ENCODE measurements at regions not wholly inside any gene's neighbourhood (a gene's known extent, or its start where the extent isn't known, plus 50 kb on each side); places are given as distances from the start of the nearest gene placed in this dataset.
A peak's percentile ranks its signal among the peaks of the same experiment; 100 is the strongest.

- no peak for TF ChIP-seq EZH2 (IDR thresholded peaks at IDR 0.05; ENCODE audit: low read length, missing control alignments)
- TF ChIP-seq CTCF (conservative IDR thresholded peaks at IDR 0.05 in 1 of 2, IDR thresholded peaks at IDR 0.05 in 1 of 2; ENCODE audit: low read depth in 1 of 2, low read length in 2 of 2) = no peak
- Histone ChIP-seq H3K27me3 (ENCODE audit: control insufficient read depth, insufficient read depth, low read length) (no peaks in the 10 kb centered on the region), H3K27ac (ENCODE audit: insufficient read depth, low read length) (no peak overlapping the region), H4K20me1 (ENCODE audit: control insufficient read depth, extremely low read depth, insufficient read depth, low read length) (no peaks in the 10 kb centered on the region), H3K9ac (ENCODE audit: insufficient read depth, low read length) (no peak overlapping the region), H3K4me3 (replicated peaks in 1 of 4; ENCODE audit: control extremely low read depth in 1 of 4, insufficient read depth in 1 of 4, low read depth in 3 of 4, low read length in 4 of 4) (no peak overlapping the region), H3K4me2 (ENCODE audit: extremely low read depth, insufficient read depth, low read length) (no peak overlapping the region), H2AFZ (ENCODE audit: low read length) (no peak overlapping the region), H3K4me1 (ENCODE audit: control insufficient read depth, extremely low read depth, insufficient read depth, low read length) (no peaks in the 10 kb centered on the region), H3K79me2 (ENCODE audit: control insufficient read depth, insufficient read depth, low read length) (no peaks in the 10 kb centered on the region), H3K36me3 (ENCODE audit: control insufficient read depth, insufficient read depth, low read length) (no peaks in the 10 kb centered on the region), H3K9me3 (ENCODE audit: control insufficient read depth, insufficient read depth, low read depth, low read length) (no peaks in the 10 kb centered on the region)
- peak in 1 of 2 donors; percentile 52 for DNase-seq (ENCODE audit: low read depth in 2 of 2)
Observed at GRCh38 chr2:223222397-223222796, 170.4 kb downstream of the KCNE4 start.

- H3K79me2 ChIP-seq (ENCODE audit: control insufficient read depth, insufficient read depth, low read length) = no peaks in the 10 kb centered on the region
- H3K4me1 ChIP-seq (ENCODE audit: control insufficient read depth, extremely low read depth, insufficient read depth, low read length) = no peaks in the 10 kb centered on the region
- H3K27ac ChIP-seq (ENCODE audit: insufficient read depth, low read length) = no peak overlapping the region
- no peak overlapping the region for H3K4me2 ChIP-seq (ENCODE audit: extremely low read depth, insufficient read depth, low read length)
- H3K9ac ChIP-seq (ENCODE audit: insufficient read depth, low read length) = no peak overlapping the region
- no peak for DNase-seq (ENCODE audit: low read depth in 2 of 2)
- H2AFZ ChIP-seq (ENCODE audit: low read length) = no peak overlapping the region
- no peak for TF ChIP-seq CTCF (conservative IDR thresholded peaks at IDR 0.05 in 1 of 2, IDR thresholded peaks at IDR 0.05 in 1 of 2; ENCODE audit: low read depth in 1 of 2, low read length in 2 of 2)
- TF ChIP-seq EZH2 (IDR thresholded peaks at IDR 0.05; ENCODE audit: low read length, missing control alignments) = no peak
- H3K9me3 ChIP-seq (ENCODE audit: control insufficient read depth, insufficient read depth, low read depth, low read length) = no peaks in the 10 kb centered on the region
- H3K27me3 ChIP-seq (ENCODE audit: control insufficient read depth, insufficient read depth, low read length) = no peaks in the 10 kb centered on the region
- no peaks in the 10 kb centered on the region for H3K36me3 ChIP-seq (ENCODE audit: control insufficient read depth, insufficient read depth, low read length)
- H4K20me1 ChIP-seq (ENCODE audit: control insufficient read depth, extremely low read depth, insufficient read depth, low read length) = no peaks in the 10 kb centered on the region
- H3K4me3 ChIP-seq (replicated peaks in 1 of 4; ENCODE audit: control extremely low read depth in 1 of 4, insufficient read depth in 1 of 4, low read depth in 3 of 4, low read length in 4 of 4) = no peak overlapping the region
Observed at GRCh38 chr2:223223156-223223555, 171.2 kb downstream of the KCNE4 start.

GRCh38 chr2:223225266-223225665 lies 173.3 kb downstream of the KCNE4 start:
- Histone ChIP-seq H3K4me2 (ENCODE audit: extremely low read depth, insufficient read depth, low read length) (no peak overlapping the region), H3K4me1 (ENCODE audit: control insufficient read depth, extremely low read depth, insufficient read depth, low read length) (no peaks in the 10 kb centered on the region)
- TF ChIP-seq EZH2 (IDR thresholded peaks at IDR 0.05; ENCODE audit: low read length, missing control alignments) = no peak
- no peak for TF ChIP-seq CTCF (conservative IDR thresholded peaks at IDR 0.05 in 1 of 2, IDR thresholded peaks at IDR 0.05 in 1 of 2; ENCODE audit: low read depth in 1 of 2, low read length in 2 of 2)

More at GRCh38 chr2:223225266-223225665, 173.3 kb downstream of the KCNE4 start:
- no peak overlapping the region for H3K9ac ChIP-seq (ENCODE audit: insufficient read depth, low read length)
- H2AFZ ChIP-seq (ENCODE audit: low read length) = no peak overlapping the region
- no peaks in the 10 kb centered on the region for H4K20me1 ChIP-seq (ENCODE audit: control insufficient read depth, extremely low read depth, insufficient read depth, low read length)
- no peak for DNase-seq (ENCODE audit: low read depth in 2 of 2)
- no peak overlapping the region for H3K4me3 ChIP-seq (replicated peaks in 1 of 4; ENCODE audit: control extremely low read depth in 1 of 4, insufficient read depth in 1 of 4, low read depth in 3 of 4, low read length in 4 of 4)
- H3K27me3 ChIP-seq (ENCODE audit: control insufficient read depth, insufficient read depth, low read length) = no peaks in the 10 kb centered on the region
- H3K79me2 ChIP-seq (ENCODE audit: control insufficient read depth, insufficient read depth, low read length) = no peaks in the 10 kb centered on the region
- no peaks in the 10 kb centered on the region for H3K36me3 ChIP-seq (ENCODE audit: control insufficient read depth, insufficient read depth, low read length)
- H3K27ac ChIP-seq (ENCODE audit: insufficient read depth, low read length) = no peak overlapping the region
- H3K9me3 ChIP-seq (ENCODE audit: control insufficient read depth, insufficient read depth, low read depth, low read length) = no peaks in the 10 kb centered on the region

Data from fibroblast of lung (primary cell).